GM23338 (cell line): ENCODE measurements at regions not wholly inside any gene's neighbourhood (a gene's known extent, or its start where the extent isn't known, plus 50 kb on each side); places are given as distances from the start of the nearest gene placed in this dataset.

Source experiments
- ATAC-seq: fragments of 200-7000 bp; cut with Tn5 transposase; 3 replicates; pipeline ENCODE4 v1.9.1; 2020
- DNase-seq: peaks from one replicate; pipeline ENCODE4 v3.0.0-alpha.2; 2015; ENCODE audit warnings: low spot score
- H2AFZ ChIP-seq: fragments of 200-600 bp; sonication (generic); 2 replicates; pipeline ENCODE4 v1.8.0; 2016; ENCODE audit warnings: antibody characterized with exemption, mild to moderate bottlenecking, moderate library complexity
- H3F3A ChIP-seq: fragments of 200-600 bp; sonication (generic); replicated peaks from 2 replicates; pipeline ENCODE4 v1.8.0; 2017; ENCODE audit warnings: antibody characterized with exemption, mixed run types, low read depth
- H3K27ac ChIP-seq: fragments of 200-600 bp; sonication (generic); 2 replicates; pipeline ENCODE4 v1.6.1; 2016; ENCODE audit warnings: low read depth
- H3K27me3 ChIP-seq: fragments of 200-600 bp; sonication (generic); 2 replicates; pipeline ENCODE4 v1.8.0; 2016; ENCODE audit warnings: mild to moderate bottlenecking, mixed run types, moderate library complexity; ENCODE audit not compliant: insufficient read depth
- H3K36me3 ChIP-seq: fragments of 200-600 bp; sonication (generic); 2 replicates; pipeline ENCODE4 v1.8.0; 2016; ENCODE audit warnings: mild to moderate bottlenecking; ENCODE audit not compliant: insufficient read depth
- H3K4me1 ChIP-seq: fragments of 200-600 bp; sonication (generic); 2 replicates; pipeline ENCODE4 v1.8.0; 2016; ENCODE audit warnings: mild to moderate bottlenecking, moderate library complexity; ENCODE audit not compliant: insufficient read depth
- H3K4me2 ChIP-seq: fragments of 200-600 bp; sonication (generic); 2 replicates; pipeline ENCODE4 v1.7.1; 2017; ENCODE audit warnings: mixed run types
- H3K4me3 ChIP-seq: fragments of 200-600 bp; sonication (generic); 2 replicates; pipeline ENCODE4 v1.6.1; 2016; ENCODE audit warnings: mixed run types
- H3K79me2 ChIP-seq: fragments of 200-600 bp; sonication (generic); replicated peaks from 2 replicates; pipeline ENCODE4 v1.8.0; 2017; ENCODE audit warnings: mild to moderate bottlenecking; ENCODE audit not compliant: insufficient read depth
- H3K9me2 ChIP-seq: fragments of 200-600 bp; sonication (generic); 2 replicates; pipeline ENCODE4 v1.8.0; 2017; ENCODE audit not compliant: insufficient read depth
- H4K20me1 ChIP-seq: fragments of 200-600 bp; sonication (generic); replicated peaks from 2 replicates; pipeline ENCODE4 v1.8.0; 2017; ENCODE audit warnings: mild to moderate bottlenecking; ENCODE audit not compliant: insufficient read depth
- H3K27ac Mint-ChIP-seq: 2 replicates; pipeline ENCODE4 v1.8.0; 2020; ENCODE audit warnings: inconsistent platforms, mild to moderate bottlenecking, moderate library complexity, mixed read lengths
- H3K27me3 Mint-ChIP-seq: 3 replicates; pipeline ENCODE4 v1.8.0; 2022; ENCODE audit warnings: low read depth, mild to moderate bottlenecking, moderate library complexity, mixed read lengths, inconsistent platforms; ENCODE audit not compliant: insufficient read depth, poor library complexity
- H3K36me3 Mint-ChIP-seq: 3 replicates; pipeline ENCODE4 v1.8.0; 2021; ENCODE audit warnings: low read depth, mild to moderate bottlenecking, inconsistent platforms, moderate library complexity, mixed read lengths
- H3K4me1 Mint-ChIP-seq: 3 replicates; pipeline ENCODE4 v1.8.0; 2020; ENCODE audit warnings: mild to moderate bottlenecking, inconsistent platforms, mixed read lengths
- H3K4me3 Mint-ChIP-seq: 3 replicates; pipeline ENCODE4 v1.8.0; 2021; ENCODE audit warnings: moderate library complexity, mild to moderate bottlenecking, inconsistent platforms, mixed read lengths
- H3K9me3 Mint-ChIP-seq: 3 replicates; pipeline ENCODE4 v1.8.0; 2020; ENCODE audit warnings: moderate library complexity, mild to moderate bottlenecking, inconsistent platforms, mixed read lengths
- CREB1 ChIP-seq: fragments of 250-450 bp; sonication (Bioruptor Pico); IDR thresholded peaks from 2 replicates; pipeline ENCODE4 v1.5.0; 2020; ENCODE audit warnings: low read depth, mild to moderate bottlenecking, moderate library complexity
- EZH2 ChIP-seq: fragments of 200-600 bp; sonication (generic); IDR thresholded peaks from one replicate; pipeline ENCODE4 v1.8.0; 2017; ENCODE audit warnings: antibody characterized with exemption, mild to moderate bottlenecking, low read depth; ENCODE audit not compliant: unreplicated experiment
- EZH2phosphoT487 ChIP-seq: fragments of 200-600 bp; sonication (generic); IDR thresholded peaks from one replicate; pipeline ENCODE4 v1.8.1; 2018; ENCODE audit warnings: antibody characterized with exemption; ENCODE audit not compliant: unreplicated experiment
- JUNB ChIP-seq: IDR thresholded peaks from one replicate; pipeline ENCODE4 v1.6.1; 2016; ENCODE audit warnings: antibody characterized with exemption; ENCODE audit not compliant: unreplicated experiment
- NANOG ChIP-seq: IDR thresholded peaks from 2 replicates; pipeline ENCODE4 v1.6.1; 2016; ENCODE audit warnings: antibody characterized with exemption, borderline replicate concordance
- STAT1 ChIP-seq: IDR thresholded peaks from one replicate; pipeline ENCODE4 v1.6.1; 2016; ENCODE audit warnings: antibody characterized with exemption; ENCODE audit not compliant: unreplicated experiment
- ZNF114 ChIP-seq: fragments of 250-450 bp; sonication (Bioruptor Pico); IDR thresholded peaks from 2 replicates; pipeline ENCODE4 v1.5.0; 2020; ENCODE audit warnings: mild to moderate bottlenecking, moderate library complexity
- ZNF331 ChIP-seq: fragments of 250-450 bp; sonication (Bioruptor Pico); IDR thresholded peaks from 2 replicates; pipeline ENCODE4 v1.5.0; 2020; ENCODE audit warnings: low read depth, mild to moderate bottlenecking, moderate library complexity
- ZNF462 ChIP-seq: fragments of 250-450 bp; sonication (Bioruptor Pico); IDR thresholded peaks from 2 replicates; pipeline ENCODE4 v1.5.0; 2020; ENCODE audit warnings: mild to moderate bottlenecking, moderate library complexity
- TF ChIP-seq, protein P1 (sequence below), 2 experiments: fragments of 200-600 bp in 1 of 2; sonication (generic) in 1 of 2; conservative IDR thresholded peaks; 2 replicates each; pipeline versions ENCODE4 v1.5.1 to v1.6.1; 2016 to 2017; ENCODE audit warnings: antibody characterized with exemption in 2 of 2, low read depth in 2 of 2, mild to moderate bottlenecking in 2 of 2, moderate library complexity in 1 of 2
- TF ChIP-seq, protein P2 (sequence below): IDR thresholded peaks from 2 replicates; pipeline ENCODE4 v1.6.1; 2016; ENCODE audit warnings: antibody characterized with exemption

DNA sequence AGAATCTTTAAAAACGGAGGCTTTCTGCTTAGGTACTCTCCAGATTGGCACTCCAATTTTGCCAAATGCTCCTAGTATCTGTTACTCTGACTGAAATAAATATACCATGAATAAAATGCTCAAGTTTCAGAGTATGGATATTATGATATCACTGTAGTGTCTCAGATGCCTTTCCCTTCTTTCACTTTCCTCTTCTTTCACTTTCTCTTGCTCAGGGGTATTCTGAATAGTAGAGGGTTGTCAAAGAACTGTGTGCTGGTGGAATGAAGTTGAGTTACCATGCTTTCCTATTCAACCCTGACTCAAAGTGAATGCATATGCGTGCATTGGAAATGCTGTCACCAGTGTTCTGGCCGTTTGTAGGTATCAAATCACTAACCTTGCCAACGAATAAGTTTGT lies 1015.2 kb upstream of the FANCL start:
- ATAC-seq (no peak), DNase-seq (no peak)
- Histone ChIP-seq H3K9me2 (peaks cover 7% of the 10 kb centered on the region; the same call in 1 of the 2 replicates), H3K4me1 (peaks cover 18% of the 10 kb centered on the region), H3F3A (no peaks in the 10 kb centered on the region), H3K79me2 (no peaks in the 10 kb centered on the region), H3K36me3 (no peaks in the 10 kb centered on the region), H4K20me1 (no peaks in the 10 kb centered on the region), H3K27ac (no peak overlapping the region), H3K4me2 (no peak overlapping the region), H3K4me3 (no peak overlapping the region), H2AFZ (no peak overlapping the region), H3K27me3 (no peaks in the 10 kb centered on the region)
- peaks cover 23% of the 10 kb centered on the region for H3K4me1 Mint-ChIP-seq
- H3K9me3 Mint-ChIP-seq = no peaks in the 10 kb centered on the region
- H3K36me3 Mint-ChIP-seq = no peaks in the 10 kb centered on the region
- H3K27ac Mint-ChIP-seq = no peak overlapping the region
- TF ChIP-seq ZNF114 (CRISPR knock-in tag) (no peak), EZH2 (no peak), CREB1 (CRISPR knock-in tag) (no peak), EZH2phosphoT487 (no peak), NANOG (no peak)
- TF ChIP-seq, protein P1, sequence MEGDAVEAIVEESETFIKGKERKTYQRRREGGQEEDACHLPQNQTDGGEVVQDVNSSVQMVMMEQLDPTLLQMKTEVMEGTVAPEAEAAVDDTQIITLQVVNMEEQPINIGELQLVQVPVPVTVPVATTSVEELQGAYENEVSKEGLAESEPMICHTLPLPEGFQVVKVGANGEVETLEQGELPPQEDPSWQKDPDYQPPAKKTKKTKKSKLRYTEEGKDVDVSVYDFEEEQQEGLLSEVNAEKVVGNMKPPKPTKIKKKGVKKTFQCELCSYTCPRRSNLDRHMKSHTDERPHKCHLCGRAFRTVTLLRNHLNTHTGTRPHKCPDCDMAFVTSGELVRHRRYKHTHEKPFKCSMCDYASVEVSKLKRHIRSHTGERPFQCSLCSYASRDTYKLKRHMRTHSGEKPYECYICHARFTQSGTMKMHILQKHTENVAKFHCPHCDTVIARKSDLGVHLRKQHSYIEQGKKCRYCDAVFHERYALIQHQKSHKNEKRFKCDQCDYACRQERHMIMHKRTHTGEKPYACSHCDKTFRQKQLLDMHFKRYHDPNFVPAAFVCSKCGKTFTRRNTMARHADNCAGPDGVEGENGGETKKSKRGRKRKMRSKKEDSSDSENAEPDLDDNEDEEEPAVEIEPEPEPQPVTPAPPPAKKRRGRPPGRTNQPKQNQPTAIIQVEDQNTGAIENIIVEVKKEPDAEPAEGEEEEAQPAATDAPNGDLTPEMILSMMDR (conservative IDR thresholded peaks at IDR 0.05; ENCODE audit: low read depth in 2 of 2) = no peak
- no peak overlapping the region for H3K4me3 Mint-ChIP-seq
- no peaks in the 10 kb centered on the region for H3K27me3 Mint-ChIP-seq

DNA sequence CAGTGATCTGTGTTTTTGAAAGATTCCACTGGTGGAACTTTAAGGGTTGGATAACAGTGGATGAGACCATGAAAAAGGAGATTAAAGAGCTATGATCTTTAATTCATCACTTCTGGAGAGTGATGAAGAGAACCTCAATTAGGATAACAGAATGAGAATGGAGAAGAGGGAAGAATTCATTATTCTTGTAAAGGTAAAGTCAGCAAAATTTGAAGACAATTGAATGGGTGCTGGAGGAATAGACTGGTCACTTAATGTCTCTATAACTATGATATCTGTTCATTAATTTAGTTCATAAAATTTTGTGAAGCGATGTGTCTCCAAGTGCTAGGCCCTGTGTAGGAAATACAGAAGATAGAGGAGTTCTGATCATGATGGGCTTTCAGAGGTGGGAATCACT lies 1013.2 kb upstream of the FANCL start:
- H3K27ac Mint-ChIP-seq = no peak overlapping the region
- no peak for ATAC-seq
- no peak for DNase-seq
- no peaks in the 10 kb centered on the region for H3K9me3 Mint-ChIP-seq
- no peaks in the 10 kb centered on the region for H3K36me3 Mint-ChIP-seq
- Histone ChIP-seq H3K4me2 (no peak overlapping the region), H3K36me3 (no peaks in the 10 kb centered on the region), H3K4me1 (peaks cover 21% of the 10 kb centered on the region), H3F3A (no peaks in the 10 kb centered on the region), H4K20me1 (no peaks in the 10 kb centered on the region), H3K27ac (no peak overlapping the region), H3K79me2 (no peaks in the 10 kb centered on the region), H2AFZ (no peak overlapping the region), H3K27me3 (no peaks in the 10 kb centered on the region), H3K9me2 (peaks cover 7% of the 10 kb centered on the region; the same call in 1 of the 2 replicates), H3K4me3 (no peak overlapping the region)
- H3K4me3 Mint-ChIP-seq = no peak overlapping the region
- H3K4me1 Mint-ChIP-seq = peaks cover 23% of the 10 kb centered on the region
- peaks cover 6% of the 10 kb centered on the region for H3K27me3 Mint-ChIP-seq
- TF ChIP-seq EZH2 = no peak
- TF ChIP-seq JUNB = no peak
- no peak for TF ChIP-seq STAT1
- TF ChIP-seq ZNF462 (CRISPR knock-in tag) = no peak
- no peak for TF ChIP-seq NANOG
- TF ChIP-seq, protein P1 (conservative IDR thresholded peaks at IDR 0.05; ENCODE audit: low read depth in 2 of 2) = no peak
- TF ChIP-seq, protein P2, sequence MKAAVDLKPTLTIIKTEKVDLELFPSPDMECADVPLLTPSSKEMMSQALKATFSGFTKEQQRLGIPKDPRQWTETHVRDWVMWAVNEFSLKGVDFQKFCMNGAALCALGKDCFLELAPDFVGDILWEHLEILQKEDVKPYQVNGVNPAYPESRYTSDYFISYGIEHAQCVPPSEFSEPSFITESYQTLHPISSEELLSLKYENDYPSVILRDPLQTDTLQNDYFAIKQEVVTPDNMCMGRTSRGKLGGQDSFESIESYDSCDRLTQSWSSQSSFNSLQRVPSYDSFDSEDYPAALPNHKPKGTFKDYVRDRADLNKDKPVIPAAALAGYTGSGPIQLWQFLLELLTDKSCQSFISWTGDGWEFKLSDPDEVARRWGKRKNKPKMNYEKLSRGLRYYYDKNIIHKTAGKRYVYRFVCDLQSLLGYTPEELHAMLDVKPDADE = no peak
- TF ChIP-seq ZNF331 (CRISPR knock-in tag) = no peak
